ENCODE measurements at regions not wholly inside any gene's neighbourhood (a gene's known extent, or its start where the extent isn't known, plus 50 kb on each side); places are given as distances from the start of the nearest gene placed in this dataset.

- no peak for DNase-seq (ENCODE audit: unreplicated experiment)
- no TSS peak for BruUV-seq (replicated peaks)
- ChIA-PET POLR2A (no interaction called here), CTCF (no interaction called here)
- no peaks in the 10 kb centered on the region for H3K9me3 Mint-ChIP-seq (ENCODE audit: unreplicated experiment)
- H3K27ac Mint-ChIP-seq (ENCODE audit: low read depth, unreplicated experiment), result no peak overlapping the region
- intact Hi-C loops (cut with micrococcal nuclease), result no loop called here
- no peaks in the 10 kb centered on the region for H3K36me3 Mint-ChIP-seq (ENCODE audit: insufficient read depth, unreplicated experiment)
- no peaks in the 10 kb centered on the region for H3K4me1 Mint-ChIP-seq (ENCODE audit: insufficient read depth, unreplicated experiment)
- no peak for TF ChIP-seq CTCF (IDR thresholded peaks at IDR 0.05; ENCODE audit: unreplicated experiment)
- H3K27me3 Mint-ChIP-seq (ENCODE audit: insufficient read depth, unreplicated experiment), result peaks cover 8% of the 10 kb centered on the region
- H3K4me3 Mint-ChIP-seq (ENCODE audit: unreplicated experiment), result no peak overlapping the region
These were observed 85.3 kb upstream of the ACVR2A start for GRCh38 chr2:147759536-147759935.

GRCh38 chr2:147758821-147759220, 86.0 kb upstream of the ACVR2A start:
- BruUV-seq (replicated peaks), result no TSS peak
- Mint-ChIP-seq H3K27ac (ENCODE audit: low read depth, unreplicated experiment) (no peak overlapping the region), H3K27me3 (ENCODE audit: insufficient read depth, unreplicated experiment) (peaks cover 8% of the 10 kb centered on the region), H3K4me1 (ENCODE audit: insufficient read depth, unreplicated experiment) (no peaks in the 10 kb centered on the region), H3K9me3 (ENCODE audit: unreplicated experiment) (no peaks in the 10 kb centered on the region), H3K36me3 (ENCODE audit: insufficient read depth, unreplicated experiment) (no peaks in the 10 kb centered on the region), H3K4me3 (ENCODE audit: unreplicated experiment) (no peak overlapping the region)
- POLR2A ChIA-PET, result no interaction called here
- CTCF ChIA-PET, result no interaction called here
- no peak for DNase-seq (ENCODE audit: unreplicated experiment)
- intact Hi-C loops (cut with micrococcal nuclease), result no loop called here
- no peak for TF ChIP-seq CTCF (IDR thresholded peaks at IDR 0.05; ENCODE audit: unreplicated experiment)

- H3K36me3 Mint-ChIP-seq (ENCODE audit: insufficient read depth, unreplicated experiment), result no peaks in the 10 kb centered on the region
- H3K9me3 Mint-ChIP-seq (ENCODE audit: unreplicated experiment), result no peaks in the 10 kb centered on the region
- TF ChIP-seq CTCF (IDR thresholded peaks at IDR 0.05; ENCODE audit: unreplicated experiment), result no peak
- H3K4me3 Mint-ChIP-seq (ENCODE audit: unreplicated experiment), result no peak overlapping the region
- ChIA-PET POLR2A (no interaction called here), CTCF (no interaction called here)
- H3K4me1 Mint-ChIP-seq (ENCODE audit: insufficient read depth, unreplicated experiment), result no peaks in the 10 kb centered on the region
- intact Hi-C loops (cut with micrococcal nuclease), result no loop called here
- H3K27me3 Mint-ChIP-seq (ENCODE audit: insufficient read depth, unreplicated experiment), result peaks cover 8% of the 10 kb centered on the region
- DNase-seq (ENCODE audit: unreplicated experiment), result no peak
- no peak overlapping the region for H3K27ac Mint-ChIP-seq (ENCODE audit: low read depth, unreplicated experiment)
- BruUV-seq (replicated peaks), result no TSS peak
These were observed 88.8 kb upstream of the ACVR2A start for GRCh38 chr2:147756069-147756468.

- Mint-ChIP-seq H3K9me3 (ENCODE audit: unreplicated experiment) (no peaks in the 10 kb centered on the region), H3K27me3 (ENCODE audit: insufficient read depth, unreplicated experiment) (no peaks in the 10 kb centered on the region), H3K36me3 (ENCODE audit: insufficient read depth, unreplicated experiment) (no peaks in the 10 kb centered on the region), H3K27ac (ENCODE audit: low read depth, unreplicated experiment) (no peak overlapping the region), H3K4me3 (ENCODE audit: unreplicated experiment) (no peak overlapping the region), H3K4me1 (ENCODE audit: insufficient read depth, unreplicated experiment) (no peaks in the 10 kb centered on the region)
- ChIA-PET CTCF (no interaction called here), POLR2A (interaction anchor here (0.6 kb wide), 2 partner anchors 33 to 166 kb away, joined by 3 read pairs; no protein-coding TSS in a partner anchor)
- intact Hi-C loops (cut with micrococcal nuclease), result no loop called here
- no TSS peak for BruUV-seq (replicated peaks)
- no peak for TF ChIP-seq CTCF (IDR thresholded peaks at IDR 0.05; ENCODE audit: unreplicated experiment)
- DNase-seq (ENCODE audit: unreplicated experiment), result no peak
These were observed 104.5 kb upstream of the ACVR2A start for GRCh38 chr2:147740211-147740927.

All from MCF 10A (cell line).